ENCODE measurements at regions not wholly inside any gene's neighbourhood (a gene's known extent, or its start where the extent isn't known, plus 50 kb on each side); places are given as distances from the start of the nearest gene placed in this dataset.
"Not testable (repeated sequence)": the region's sequence is repeated elsewhere in the genome, so short reads cannot be mapped to it uniquely, and the experiment has no call there.

- not testable (repeated sequence) for TF ChIP-seq POLR2A, CTCF (IDR thresholded peaks at IDR 0.05)
Observed at GRCh38 chr14:103193491-103193890, 70.2 kb downstream of the TNFAIP2 start.
